H1 (cell line): ENCODE measurements at regions not wholly inside any gene's neighbourhood (a gene's known extent, or its start where the extent isn't known, plus 50 kb on each side); places are given as distances from the start of the nearest gene placed in this dataset.

Source experiments
- NRF1 ChIP-seq: IDR thresholded peaks from 2 replicates; pipeline ENCODE4 v1.6.1; 2011; ENCODE audit warnings: mild to moderate bottlenecking, low read depth, low read length, improper control_type of control experiment
- PHF8 ChIP-seq: fragments of 200-600 bp; sonication (generic); conservative IDR thresholded peaks from 2 replicates; pipeline ENCODE4 v1.7.1; 2012; ENCODE audit warnings: low read depth, mild to moderate bottlenecking, inconsistent platforms, low read length, moderate library complexity
- TF ChIP-seq, protein P1 (sequence below), 3 experiments: IDR thresholded peaks; 1 replicate in 2 of 3; 2 replicates in 1 of 3; pipeline versions ENCODE4 v1.5.1 to v1.6.1; 2011; ENCODE audit warnings: low read length in 3 of 3, mild to moderate bottlenecking in 3 of 3, inconsistent platforms in 2 of 3, low read depth in 1 of 3, moderate library complexity in 1 of 3; ENCODE audit not compliant: insufficient read depth in 1 of 3; ENCODE audit errors: control extremely low read depth in 1 of 3

DNA sequence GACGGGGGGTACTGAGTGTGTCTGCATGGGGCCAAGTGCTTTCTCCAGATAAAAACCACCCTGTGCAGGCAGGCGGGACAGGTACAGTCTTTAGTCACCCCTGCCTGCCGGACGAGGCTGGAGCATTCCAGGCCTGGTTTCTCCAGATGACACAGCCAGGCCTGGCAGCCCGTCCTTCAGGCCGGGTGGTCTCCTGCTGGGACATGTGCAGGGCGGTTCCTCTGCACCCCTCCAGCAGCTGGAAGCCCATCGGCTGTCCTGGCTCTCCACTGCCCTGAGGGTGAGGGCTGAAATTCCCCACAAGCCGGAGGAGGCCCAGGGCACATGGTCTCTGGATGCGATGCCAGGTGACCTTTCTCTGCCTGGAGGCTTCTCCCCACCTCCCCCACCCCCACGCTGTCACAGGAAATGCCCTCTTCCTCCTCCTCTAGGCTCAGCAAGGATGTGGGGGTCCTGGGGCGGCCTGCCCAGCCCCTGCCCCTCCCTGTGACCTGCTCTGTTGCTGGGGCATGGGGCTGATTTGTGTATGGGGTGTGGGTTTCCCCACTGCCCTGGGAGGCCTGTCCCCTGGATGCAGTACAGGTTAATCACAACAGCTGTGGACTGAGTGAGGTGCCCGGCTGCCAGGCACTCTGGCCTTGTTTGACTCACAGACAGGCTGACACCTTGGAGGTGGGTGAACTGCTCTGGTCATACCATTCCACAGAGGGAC, 110.7 kb upstream of the LRPAP1 start:
- TF ChIP-seq PHF8 (no peak), NRF1 (no peak)
- TF ChIP-seq, protein P1, sequence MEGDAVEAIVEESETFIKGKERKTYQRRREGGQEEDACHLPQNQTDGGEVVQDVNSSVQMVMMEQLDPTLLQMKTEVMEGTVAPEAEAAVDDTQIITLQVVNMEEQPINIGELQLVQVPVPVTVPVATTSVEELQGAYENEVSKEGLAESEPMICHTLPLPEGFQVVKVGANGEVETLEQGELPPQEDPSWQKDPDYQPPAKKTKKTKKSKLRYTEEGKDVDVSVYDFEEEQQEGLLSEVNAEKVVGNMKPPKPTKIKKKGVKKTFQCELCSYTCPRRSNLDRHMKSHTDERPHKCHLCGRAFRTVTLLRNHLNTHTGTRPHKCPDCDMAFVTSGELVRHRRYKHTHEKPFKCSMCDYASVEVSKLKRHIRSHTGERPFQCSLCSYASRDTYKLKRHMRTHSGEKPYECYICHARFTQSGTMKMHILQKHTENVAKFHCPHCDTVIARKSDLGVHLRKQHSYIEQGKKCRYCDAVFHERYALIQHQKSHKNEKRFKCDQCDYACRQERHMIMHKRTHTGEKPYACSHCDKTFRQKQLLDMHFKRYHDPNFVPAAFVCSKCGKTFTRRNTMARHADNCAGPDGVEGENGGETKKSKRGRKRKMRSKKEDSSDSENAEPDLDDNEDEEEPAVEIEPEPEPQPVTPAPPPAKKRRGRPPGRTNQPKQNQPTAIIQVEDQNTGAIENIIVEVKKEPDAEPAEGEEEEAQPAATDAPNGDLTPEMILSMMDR (IDR thresholded peaks at IDR 0.05; ENCODE audit: control extremely low read depth in 1 of 3, insufficient read depth in 1 of 3, low read depth in 1 of 3, low read length in 3 of 3) = no peak
